Uterus (tissue), 2 donors: ENCODE measurements at regions not wholly inside any gene's neighbourhood (a gene's known extent, or its start where the extent isn't known, plus 50 kb on each side); places are given as distances from the start of the nearest gene placed in this dataset.

ENCODE experiments used
- CTCF ChIP-seq, 4 experiments: fragments of 200-600 bp in 2 of 4; fragments of 450-650 bp in 2 of 4; sonication (generic) in 2 of 4; IDR thresholded peaks; one replicate each; pipeline ENCODE4 v1.5.1; 2016 to 2019; ENCODE audit warnings: antibody characterized with exemption in 4 of 4, mild to moderate bottlenecking in 2 of 4, moderate library complexity in 1 of 4
- POLR2A ChIP-seq, 2 donors: fragments of 450-650 bp; IDR thresholded peaks; one replicate each; pipeline ENCODE4 v1.6.1; 2016; ENCODE audit warnings: antibody characterized with exemption in 2 of 2, mild to moderate bottlenecking in 1 of 2, moderate library complexity in 1 of 2

DNA sequence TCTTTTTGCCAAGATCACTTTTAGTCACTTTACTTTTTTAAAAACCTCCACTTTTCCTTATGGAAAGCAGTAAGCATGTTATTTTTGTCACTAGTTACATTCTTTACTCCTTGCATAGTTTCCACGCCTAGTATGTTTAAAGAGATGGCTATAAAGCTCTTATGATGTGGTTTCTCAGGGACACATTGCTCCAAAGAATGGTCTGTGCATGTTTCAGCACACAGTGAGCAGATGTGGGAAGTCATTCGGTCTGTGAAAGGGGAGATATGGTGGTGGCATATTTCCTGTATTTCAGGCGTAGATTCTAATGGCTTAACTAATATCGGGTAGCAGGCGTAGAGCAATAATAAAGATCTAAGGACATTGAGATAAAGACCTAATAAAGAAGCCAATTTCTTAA is 180.7 kb downstream of the SLITRK6 start:
- TF ChIP-seq CTCF (IDR thresholded peaks at IDR 0.05): no peak
- no peak for TF ChIP-seq POLR2A (IDR thresholded peaks at IDR 0.05)
